Panc1 (cell line): ENCODE measurements at regions not wholly inside any gene's neighbourhood (a gene's known extent, or its start where the extent isn't known, plus 50 kb on each side); places are given as distances from the start of the nearest gene placed in this dataset.

Experiments used
- CTCF ChIP-seq: fragments of 450-650 bp; IDR thresholded peaks from 2 replicates; pipeline ENCODE4 v1.5.1; 2017; ENCODE audit warnings: mild to moderate bottlenecking
- TCF7L2 ChIP-seq: IDR thresholded peaks from 2 replicates; pipeline ENCODE4 v1.6.1; 2011; ENCODE audit warnings: mild to moderate bottlenecking, low read depth, low read length, inconsistent platforms
- TF ChIP-seq, protein P1 (sequence below), 2 experiments: IDR thresholded peaks; 2 replicates each; pipeline ENCODE4 v1.6.1; 2011 to 2012; ENCODE audit warnings: low read depth in 2 of 2, control low read depth in 1 of 2, low read length in 1 of 2, mild to moderate bottlenecking in 1 of 2, moderate library complexity in 1 of 2; ENCODE audit not compliant: insufficient read depth in 1 of 2

GRCh38 chr5:104172976-104173375 is 610.4 kb upstream of the NUDT12 start:
- TF ChIP-seq CTCF (no peak), TCF7L2 (no peak)
- TF ChIP-seq, protein P1, sequence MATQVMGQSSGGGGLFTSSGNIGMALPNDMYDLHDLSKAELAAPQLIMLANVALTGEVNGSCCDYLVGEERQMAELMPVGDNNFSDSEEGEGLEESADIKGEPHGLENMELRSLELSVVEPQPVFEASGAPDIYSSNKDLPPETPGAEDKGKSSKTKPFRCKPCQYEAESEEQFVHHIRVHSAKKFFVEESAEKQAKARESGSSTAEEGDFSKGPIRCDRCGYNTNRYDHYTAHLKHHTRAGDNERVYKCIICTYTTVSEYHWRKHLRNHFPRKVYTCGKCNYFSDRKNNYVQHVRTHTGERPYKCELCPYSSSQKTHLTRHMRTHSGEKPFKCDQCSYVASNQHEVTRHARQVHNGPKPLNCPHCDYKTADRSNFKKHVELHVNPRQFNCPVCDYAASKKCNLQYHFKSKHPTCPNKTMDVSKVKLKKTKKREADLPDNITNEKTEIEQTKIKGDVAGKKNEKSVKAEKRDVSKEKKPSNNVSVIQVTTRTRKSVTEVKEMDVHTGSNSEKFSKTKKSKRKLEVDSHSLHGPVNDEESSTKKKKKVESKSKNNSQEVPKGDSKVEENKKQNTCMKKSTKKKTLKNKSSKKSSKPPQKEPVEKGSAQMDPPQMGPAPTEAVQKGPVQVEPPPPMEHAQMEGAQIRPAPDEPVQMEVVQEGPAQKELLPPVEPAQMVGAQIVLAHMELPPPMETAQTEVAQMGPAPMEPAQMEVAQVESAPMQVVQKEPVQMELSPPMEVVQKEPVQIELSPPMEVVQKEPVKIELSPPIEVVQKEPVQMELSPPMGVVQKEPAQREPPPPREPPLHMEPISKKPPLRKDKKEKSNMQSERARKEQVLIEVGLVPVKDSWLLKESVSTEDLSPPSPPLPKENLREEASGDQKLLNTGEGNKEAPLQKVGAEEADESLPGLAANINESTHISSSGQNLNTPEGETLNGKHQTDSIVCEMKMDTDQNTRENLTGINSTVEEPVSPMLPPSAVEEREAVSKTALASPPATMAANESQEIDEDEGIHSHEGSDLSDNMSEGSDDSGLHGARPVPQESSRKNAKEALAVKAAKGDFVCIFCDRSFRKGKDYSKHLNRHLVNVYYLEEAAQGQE (IDR thresholded peaks at IDR 0.05; ENCODE audit: insufficient read depth in 1 of 2, low read depth in 2 of 2, low read length in 1 of 2): no peak
